ENCODE measurements at regions not wholly inside any gene's neighbourhood (a gene's known extent, or its start where the extent isn't known, plus 50 kb on each side); places are given as distances from the start of the nearest gene placed in this dataset.

- no peak for DNase-seq (ENCODE audit: low spot score)
- BruUV-seq (replicated peaks) = no TSS peak
- H3K27me3 ChIP-seq (ENCODE audit: control insufficient read depth in 1 of 2, insufficient read depth in 2 of 2, low read length in 2 of 2) = no peaks in the 10 kb centered on the region
- no peaks in the 10 kb centered on the region for H3K36me3 ChIP-seq (replicated peaks in 1 of 2; ENCODE audit: control insufficient read depth in 1 of 2, insufficient read depth in 2 of 2, low read length in 2 of 2)
- CTCF ChIA-PET (ENCODE audit: low intra/inter-chr PET ratio, low total read pairs) = no interaction called here
- intact Hi-C loops (cut with micrococcal nuclease; ENCODE audit: unreplicated experiment) (no loop called here), in situ Hi-C loops (cut with HindIII; ENCODE audit: extremely low pct_ligation_motif_present, low pct_unique_long_range_greater_than_20kb) (no loop called here)
- no peaks in the 10 kb centered on the region for H3K79me2 ChIP-seq (ENCODE audit: insufficient read depth, low read length)
- no peak for TF ChIP-seq ZNF576 (CRISPR knock-in tag; IDR thresholded peaks at IDR 0.05)
- TF ChIP-seq, protein P1, sequence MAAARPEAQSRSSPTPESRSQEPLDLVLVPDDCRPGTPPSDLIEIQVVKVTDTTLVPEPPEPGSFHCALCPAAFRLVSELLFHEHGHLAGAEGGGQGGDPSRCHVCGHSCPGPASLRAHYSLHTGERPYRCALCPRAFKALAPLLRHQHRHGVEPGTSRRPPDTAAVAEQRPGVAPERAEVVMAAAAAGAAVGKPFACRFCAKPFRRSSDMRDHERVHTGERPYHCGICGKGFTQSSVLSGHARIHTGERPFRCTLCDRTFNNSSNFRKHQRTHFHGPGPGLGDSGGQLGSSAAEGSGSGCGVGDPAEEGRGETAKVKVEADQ (CRISPR knock-in tag; IDR thresholded peaks at IDR 0.05; ENCODE audit: borderline replicate concordance) = no peak
- no peak for TF ChIP-seq ZNF629 (CRISPR knock-in tag; conservative IDR thresholded peaks at IDR 0.05)
- TF ChIP-seq ZNF44 (CRISPR knock-in tag; IDR thresholded peaks at IDR 0.05) = no peak
- no peak for TF ChIP-seq FOSL2 (CRISPR knock-in tag; IDR thresholded peaks at IDR 0.05)
- no peak for TF ChIP-seq ZNF891 (CRISPR knock-in tag; IDR thresholded peaks at IDR 0.05)
- no peak for TF ChIP-seq SKIL (CRISPR knock-in tag; IDR thresholded peaks at IDR 0.05; ENCODE audit: borderline replicate concordance)
- no peak for TF ChIP-seq NCOR1 (IDR thresholded peaks at IDR 0.05; ENCODE audit: borderline replicate concordance, low read length)
- TF ChIP-seq ZFP1 (CRISPR knock-in tag; IDR thresholded peaks at IDR 0.05) = no peak
- TF ChIP-seq ZIK1 (CRISPR knock-in tag; IDR thresholded peaks at IDR 0.05; ENCODE audit: borderline replicate concordance, low read depth) = no peak
- no peak for TF ChIP-seq ZNF256 (CRISPR knock-in tag; conservative IDR thresholded peaks at IDR 0.05)
- TF ChIP-seq TRIM24 (CRISPR knock-in tag; IDR thresholded peaks at IDR 0.05) = no peak
- no peak for TF ChIP-seq SALL1 (CRISPR knock-in tag; IDR thresholded peaks at IDR 0.05)
- TF ChIP-seq ZNF567 (CRISPR knock-in tag; IDR thresholded peaks at IDR 0.05; ENCODE audit: borderline replicate concordance) = no peak
- no peak for TF ChIP-seq NFKB2 (CRISPR knock-in tag; IDR thresholded peaks at IDR 0.05; ENCODE audit: borderline replicate concordance)
- TF ChIP-seq ZNF660 (CRISPR knock-in tag; IDR thresholded peaks at IDR 0.05; ENCODE audit: borderline replicate concordance, low read depth) = no peak
- no peak for TF ChIP-seq NFKBIZ (CRISPR knock-in tag; IDR thresholded peaks at IDR 0.05)
- TF ChIP-seq XRCC5 (optimal IDR thresholded peaks at IDR 0.05; ENCODE audit: low read length) = no peak
- TF ChIP-seq SYNCRIP (IDR thresholded peaks at IDR 0.05; ENCODE audit: insufficient read depth, low read depth, low read length) = no peak
- no peak overlapping the region for H3K9ac ChIP-seq (ENCODE audit: insufficient read depth, low read depth, low read length)
- no peaks in the 10 kb centered on the region for H3K9me3 ChIP-seq (ENCODE audit: low read length)
- no peak overlapping the region for H3K27ac ChIP-seq (ENCODE audit: extremely low read length, insufficient read depth, low read length)
- H2AFZ ChIP-seq (ENCODE audit: low read length) = no peak overlapping the region
- POLR2A ChIA-PET = no interaction called here
- H3K4me2 ChIP-seq (ENCODE audit: low read depth, low read length) = no peak overlapping the region
- ATAC-seq = no peak
- H3K4me3 ChIP-seq (replicated peaks in 1 of 3; ENCODE audit: insufficient read depth in 1 of 3, low read depth in 2 of 3, low read length in 3 of 3) = no peak overlapping the region
- no peak for FAIRE-seq
- no peaks in the 10 kb centered on the region for H4K20me1 ChIP-seq (ENCODE audit: insufficient read depth, low read length)
- 16% methylated on average over 2 of the region's 2 CpGs for WGBS (ENCODE audit: low lambda C conversion rate)
- H3K4me1 ChIP-seq (ENCODE audit: insufficient read depth, low read length) = no peaks in the 10 kb centered on the region
Observed at GRCh38 chr1:102181341-102181740, 184.6 kb upstream of the OLFM3 start.
